Middle frontal gyrus (tissue), 1 donor: ENCODE measurements at regions not wholly inside any gene's neighbourhood (a gene's known extent, or its start where the extent isn't known, plus 50 kb on each side); places are given as distances from the start of the nearest gene placed in this dataset.
"Not testable (repeated sequence)": the region's sequence is repeated elsewhere in the genome, so short reads cannot be mapped to it uniquely, and the experiment has no call there.

ENCODE experiments used
- DNase-seq: peaks from one replicate; pipeline ENCODE4 v3.0.0-alpha.2; 2015; ENCODE audit warnings: low spot score; ENCODE audit errors: extremely low spot score

GRCh38 chr15:79744485-79744884, 152.3 kb downstream of the MTHFS start:
- DNase-seq, result not testable (repeated sequence)

- no peak for DNase-seq
Observed at GRCh38 chr15:79756365-79756764, 140.4 kb downstream of the MTHFS start.

GRCh38 chr15:79765081-79765480, 131.7 kb downstream of the MTHFS start:
- no peak for DNase-seq

GRCh38 chr15:79769069-79769481, 127.7 kb downstream of the MTHFS start:
- no peak for DNase-seq

- DNase-seq, result no peak
Observed at GRCh38 chr15:79769933-79770759, 126.7 kb downstream of the MTHFS start.

GRCh38 chr15:79773128-79773527, 123.7 kb downstream of the MTHFS start:
- no peak for DNase-seq

GRCh38 chr15:79775821-79776220, 121.0 kb downstream of the MTHFS start:
- DNase-seq, result no peak

GRCh38 chr15:79777916-79778315, 118.9 kb downstream of the MTHFS start:
- no peak for DNase-seq

GRCh38 chr15:79778378-79778990, 118.3 kb downstream of the MTHFS start:
- DNase-seq, result no peak

GRCh38 chr15:79779746-79780145, 117.1 kb downstream of the MTHFS start:
- no peak for DNase-seq

- not testable (repeated sequence) for DNase-seq
Observed at GRCh38 chr15:79782307-79782706, 114.5 kb downstream of the MTHFS start.
